GM03348 (cell line): ENCODE measurements at regions not wholly inside any gene's neighbourhood (a gene's known extent, or its start where the extent isn't known, plus 50 kb on each side); places are given as distances from the start of the nearest gene placed in this dataset.

Experiments
- DNase-seq: peaks from one replicate; pipeline ENCODE4 v3.0.0; 2012; ENCODE audit warnings: low spot score

DNA sequence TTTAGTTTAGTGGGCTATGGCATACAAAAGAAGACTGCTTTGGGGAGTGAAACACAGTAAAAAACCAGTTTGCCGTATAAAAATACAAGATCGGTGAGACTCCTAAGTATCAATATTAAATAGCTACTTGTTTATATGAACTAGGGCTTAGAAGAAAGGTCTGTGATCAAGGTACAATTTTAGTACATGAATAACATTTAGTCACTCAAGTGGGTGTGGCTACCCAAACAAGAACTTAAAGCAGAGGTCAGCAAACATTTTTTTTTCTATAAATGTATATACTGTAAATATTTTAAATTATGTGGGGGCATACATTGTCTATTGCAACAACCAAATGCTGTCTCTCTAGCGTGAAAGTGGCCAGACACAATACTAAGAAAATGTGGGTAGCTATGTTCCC, 1452.5 kb upstream of the NUDT12 start:
- DNase-seq, result no peak

DNA sequence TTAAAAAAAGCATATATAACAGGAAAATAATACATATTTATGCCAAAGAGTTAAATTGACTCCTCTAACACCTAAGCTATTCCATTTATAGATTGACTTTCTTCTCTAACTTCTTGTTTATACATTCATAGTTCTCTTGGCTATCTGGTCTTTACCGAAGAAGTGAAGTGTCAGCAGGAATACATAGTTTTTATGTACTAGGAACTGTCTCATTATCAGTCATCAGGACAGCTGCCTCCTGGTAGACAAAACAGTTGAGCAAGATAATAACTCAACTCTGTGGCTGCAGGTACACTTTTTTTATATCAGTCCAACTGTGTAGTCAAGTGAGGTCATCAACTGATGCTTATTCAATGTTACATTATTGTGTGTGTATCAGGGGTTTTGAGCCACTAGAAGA, 1436.0 kb upstream of the NUDT12 start:
- no peak for DNase-seq

DNA sequence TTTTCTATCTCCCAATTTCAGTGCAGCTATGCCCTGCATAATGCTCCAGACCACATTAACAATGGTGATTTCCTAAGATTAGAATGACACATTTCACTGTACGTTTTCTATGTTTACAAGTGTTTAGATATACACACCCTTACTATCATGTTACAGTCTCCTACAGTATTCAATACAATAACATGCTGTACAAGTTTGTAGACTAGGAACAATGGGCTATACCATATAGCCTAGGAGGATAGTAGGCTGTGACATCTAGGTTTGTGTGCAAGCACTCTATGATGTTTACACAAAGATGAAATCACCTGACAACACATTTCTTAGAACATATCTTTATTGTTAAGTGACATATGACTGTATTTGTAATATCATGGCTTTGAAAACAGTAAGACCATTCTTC, 1435.6 kb upstream of the NUDT12 start:
- no peak for DNase-seq

DNA sequence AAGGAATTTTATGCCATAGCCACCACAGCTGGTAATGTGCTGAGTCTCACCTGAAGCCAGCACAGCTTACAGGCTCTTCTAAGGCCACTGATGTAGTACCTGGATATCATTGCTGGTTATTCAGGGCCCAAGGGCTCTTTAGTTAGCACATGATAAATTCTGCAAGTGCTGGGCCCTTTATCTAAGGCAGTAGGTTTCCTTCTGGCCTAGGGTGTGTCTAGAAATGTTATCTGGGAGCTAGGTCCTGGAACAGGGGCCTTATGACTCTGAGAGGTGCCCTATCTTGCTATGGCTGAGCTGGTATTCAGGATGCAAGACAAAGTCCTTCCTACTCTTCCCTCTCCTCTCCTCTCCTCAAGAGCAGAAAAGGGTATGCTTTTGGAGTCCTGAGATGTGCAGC, 1424.5 kb upstream of the NUDT12 start:
- DNase-seq, result no peak

DNA sequence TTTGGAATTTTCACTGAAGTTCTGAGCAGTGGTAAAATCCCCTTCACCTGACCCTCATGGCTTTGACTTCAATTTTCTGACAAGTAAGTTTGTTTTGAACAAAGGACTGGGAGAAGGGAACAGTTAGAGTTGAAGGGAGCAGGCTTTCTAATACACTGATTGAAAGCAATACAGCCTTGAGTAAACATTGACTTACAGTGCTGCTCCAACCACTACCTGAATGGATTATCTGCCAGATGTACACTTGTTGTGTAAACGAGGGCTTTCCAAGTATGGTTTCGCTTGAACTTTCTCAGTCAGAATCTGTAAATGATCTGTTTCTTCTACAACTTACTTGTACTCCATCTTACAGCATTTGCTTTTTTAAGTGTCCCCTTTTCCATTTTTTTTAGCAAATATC, 1414.9 kb upstream of the NUDT12 start:
- DNase-seq, result no peak

DNA sequence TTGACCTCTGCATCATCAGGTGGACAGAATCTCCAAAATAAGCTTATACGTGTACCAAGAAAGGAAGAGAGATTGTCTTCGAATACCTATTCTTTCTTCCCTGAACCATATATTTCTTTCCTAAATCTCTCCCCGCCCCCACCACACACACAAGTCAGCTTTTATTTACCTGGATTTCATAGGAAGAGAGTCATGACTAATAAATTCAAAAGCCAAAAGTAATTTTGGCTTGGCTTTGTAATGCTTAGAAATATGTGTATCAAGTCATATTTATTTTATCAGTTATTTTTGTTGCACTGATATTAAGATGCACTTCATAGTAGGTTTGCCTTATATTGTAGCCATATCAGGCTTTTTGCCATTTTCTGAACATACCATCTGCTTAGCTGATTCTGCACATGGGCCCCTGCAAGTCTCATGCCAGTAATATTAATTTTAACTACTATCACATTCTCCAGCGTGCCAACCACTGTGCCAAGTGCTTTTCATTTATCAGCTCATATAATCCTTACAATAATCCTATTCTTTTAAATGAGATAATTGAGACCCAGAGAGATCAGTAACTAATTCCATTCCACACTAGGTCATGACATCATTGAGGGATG, 1405.3 kb upstream of the NUDT12 start:
- no peak for DNase-seq

DNA sequence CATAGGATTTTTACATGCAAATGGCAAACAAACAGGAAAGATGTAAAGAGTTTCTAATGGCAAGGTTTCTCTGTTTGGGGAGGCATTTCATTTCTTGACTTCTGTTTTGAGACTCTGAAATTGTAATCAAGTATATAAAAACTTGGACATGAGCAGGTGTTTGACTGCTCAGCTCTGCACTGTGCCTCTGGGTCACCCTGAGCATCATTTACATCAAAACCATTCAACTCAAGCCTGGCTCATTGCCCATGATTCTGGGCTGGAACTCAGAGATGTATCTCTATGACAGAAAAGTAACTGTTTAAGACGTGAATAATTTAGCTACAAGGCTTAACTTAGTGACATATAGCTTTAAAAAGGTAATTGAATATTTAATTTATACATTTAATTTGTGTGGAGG, 1402.4 kb upstream of the NUDT12 start:
- DNase-seq, result no peak

DNA sequence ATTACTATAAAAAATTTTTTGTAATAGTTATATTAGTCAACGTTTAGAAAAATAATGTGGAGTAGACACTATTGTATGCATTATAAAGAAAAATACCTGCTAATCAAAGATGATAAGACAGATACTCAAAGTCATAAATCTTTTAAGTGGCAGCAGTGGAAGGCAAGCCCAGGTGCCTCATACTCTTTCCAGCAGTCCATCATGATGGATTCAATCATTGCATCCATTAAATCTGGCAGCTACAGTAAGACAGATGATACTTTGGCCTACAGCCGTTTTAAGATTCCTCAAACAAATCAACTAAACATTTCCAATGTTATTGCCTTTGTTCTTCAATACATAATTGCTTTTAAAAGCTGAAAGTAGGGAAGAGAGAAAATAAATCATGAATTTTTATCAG, 1392.9 kb upstream of the NUDT12 start:
- DNase-seq, result no peak

DNA sequence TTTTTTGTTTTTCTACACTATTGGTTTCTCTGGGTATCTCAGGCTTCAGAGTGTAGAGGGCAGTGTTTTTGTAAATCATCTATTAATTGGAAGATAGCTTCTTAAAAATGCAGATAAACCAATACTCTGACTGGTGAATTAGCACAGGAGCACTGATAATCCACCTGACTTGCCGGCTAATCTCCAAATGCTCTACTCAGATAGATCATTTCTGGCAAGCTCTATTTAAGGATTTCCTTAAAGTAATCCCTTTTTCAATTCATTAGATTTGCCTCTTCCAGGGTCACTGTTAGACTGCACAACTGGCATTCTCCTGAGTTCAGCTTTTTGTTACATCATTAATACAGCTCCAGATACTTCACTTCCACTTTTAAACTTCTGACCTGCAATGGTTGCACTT, 1390.3 kb upstream of the NUDT12 start:
- no peak for DNase-seq

DNA sequence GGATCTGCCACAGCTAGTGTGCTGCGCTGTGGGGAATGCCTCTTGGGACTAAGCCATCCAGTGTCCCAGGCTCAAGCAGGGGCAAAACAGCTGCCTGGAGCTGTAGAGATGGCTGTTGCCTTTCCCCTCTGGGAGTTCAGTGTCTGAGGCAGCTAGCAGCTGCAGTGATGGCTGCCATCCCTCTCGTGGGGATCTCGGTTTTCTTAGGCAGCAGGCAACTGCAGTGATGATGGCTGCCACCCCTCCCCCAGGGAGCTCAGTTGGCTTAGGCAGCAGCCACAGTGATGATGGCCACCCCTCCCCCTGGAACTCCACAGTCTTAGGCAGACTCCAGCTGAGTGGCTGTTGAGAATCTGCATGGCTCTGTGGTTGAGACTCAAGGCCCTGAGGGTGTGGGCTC, 1389.2 kb upstream of the NUDT12 start:
- DNase-seq, result no peak

DNA sequence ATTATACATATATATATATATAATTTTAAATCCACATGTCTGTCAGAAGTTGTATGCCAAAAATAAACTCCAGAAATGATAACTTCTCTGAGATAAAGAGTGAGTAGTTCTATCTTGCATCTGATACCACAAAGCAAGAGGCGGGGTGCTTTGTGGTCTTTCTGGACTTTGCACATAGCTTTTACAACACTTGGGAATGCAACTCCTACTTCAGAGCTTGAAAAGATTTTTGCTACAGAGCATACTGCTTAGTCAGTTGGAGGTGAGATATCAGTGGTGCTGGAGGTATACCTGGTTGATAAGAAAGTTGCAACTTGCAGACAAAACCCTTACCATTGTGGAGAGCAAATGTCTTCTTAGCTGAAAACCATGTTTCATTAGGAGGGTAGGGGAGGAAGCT, 1384.5 kb upstream of the NUDT12 start:
- no peak for DNase-seq

DNA sequence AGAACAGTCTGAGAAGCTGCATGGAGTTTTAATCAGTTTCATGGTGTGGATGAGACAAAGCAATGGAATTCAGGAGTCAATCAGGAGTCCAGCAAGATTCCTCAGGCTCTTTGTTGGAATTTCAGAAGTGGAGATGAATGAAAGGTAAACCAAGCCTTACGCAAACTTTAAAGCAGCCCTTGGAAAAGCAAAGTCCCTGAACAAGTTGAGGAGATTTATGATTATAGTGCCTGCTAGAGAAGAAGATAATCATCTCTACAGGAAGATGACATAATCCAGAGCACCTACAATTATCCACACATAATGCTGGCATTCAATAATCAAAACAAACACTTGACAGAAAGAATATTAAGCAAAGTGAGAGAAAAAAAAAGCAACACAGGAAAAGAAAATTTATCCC, 1380.1 kb upstream of the NUDT12 start:
- no peak for DNase-seq

DNA sequence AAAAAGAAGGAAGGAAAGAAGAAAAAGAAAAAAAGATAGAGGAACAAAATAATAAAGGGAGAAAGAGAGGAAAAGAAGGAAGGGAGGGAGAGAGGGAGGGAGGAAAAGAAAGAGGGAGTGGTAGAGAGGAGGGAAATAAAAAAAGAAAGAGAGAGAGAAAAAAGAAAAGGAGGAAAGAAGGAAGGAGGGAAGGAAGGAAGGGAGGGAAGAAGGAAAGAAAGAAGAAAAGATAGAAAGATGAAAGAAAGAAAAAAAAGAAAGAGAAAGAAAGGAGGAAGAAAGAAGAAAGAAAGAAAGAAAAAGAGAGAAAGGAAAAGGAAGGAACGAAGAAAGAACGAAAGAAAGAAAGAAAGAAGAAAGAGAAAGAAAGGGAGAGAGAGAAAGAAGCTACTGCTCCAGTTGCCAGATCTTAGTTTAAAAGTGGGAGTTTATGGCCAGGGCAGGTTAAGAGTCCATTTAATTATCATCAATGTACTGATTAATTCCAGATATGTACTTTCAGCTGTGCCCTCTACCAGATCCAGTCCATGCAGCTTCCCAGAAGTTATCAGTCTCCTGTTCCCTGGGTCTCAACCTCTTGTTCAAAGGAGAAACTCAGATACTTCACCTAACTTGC, 1378.5 kb upstream of the NUDT12 start:
- no peak for DNase-seq

DNA sequence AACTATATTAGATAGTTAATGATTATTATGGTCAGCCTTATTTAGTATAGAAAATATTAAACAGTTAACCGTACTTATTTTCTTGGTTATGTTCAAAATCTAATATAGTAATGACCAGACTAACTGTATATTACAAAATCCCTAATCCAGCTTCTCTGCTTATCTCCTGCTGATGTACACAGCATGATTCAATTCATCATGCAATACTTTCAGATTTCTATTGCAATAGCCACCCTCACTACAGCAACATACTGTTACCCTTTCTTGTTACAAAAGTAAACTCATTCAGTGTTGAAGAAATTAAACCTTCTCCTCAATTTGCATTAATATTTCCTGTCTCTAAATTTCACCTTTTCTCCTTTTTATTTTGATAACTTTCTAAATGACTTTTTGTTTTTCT, 1375.0 kb upstream of the NUDT12 start:
- DNase-seq, result no peak

DNA sequence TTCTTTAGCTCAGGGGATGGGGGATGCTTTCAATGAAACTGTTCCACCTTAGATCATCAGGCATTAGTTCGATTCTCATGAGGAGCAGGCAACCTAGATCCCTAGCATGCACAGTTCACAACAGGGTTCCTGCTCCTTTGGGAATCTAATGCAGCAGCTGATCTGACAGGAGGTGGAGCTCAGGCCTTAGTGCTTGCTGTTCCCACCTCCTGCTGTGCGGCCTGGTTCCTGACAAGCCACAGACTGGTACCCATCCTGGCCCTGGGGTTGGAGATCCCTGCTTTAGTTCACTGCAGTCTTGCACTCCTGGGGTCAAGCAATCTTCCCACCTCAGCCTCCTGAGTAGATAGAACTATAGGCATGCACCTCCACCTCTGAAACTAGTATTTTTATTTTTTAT, 1369.8 kb upstream of the NUDT12 start:
- no peak for DNase-seq

DNA sequence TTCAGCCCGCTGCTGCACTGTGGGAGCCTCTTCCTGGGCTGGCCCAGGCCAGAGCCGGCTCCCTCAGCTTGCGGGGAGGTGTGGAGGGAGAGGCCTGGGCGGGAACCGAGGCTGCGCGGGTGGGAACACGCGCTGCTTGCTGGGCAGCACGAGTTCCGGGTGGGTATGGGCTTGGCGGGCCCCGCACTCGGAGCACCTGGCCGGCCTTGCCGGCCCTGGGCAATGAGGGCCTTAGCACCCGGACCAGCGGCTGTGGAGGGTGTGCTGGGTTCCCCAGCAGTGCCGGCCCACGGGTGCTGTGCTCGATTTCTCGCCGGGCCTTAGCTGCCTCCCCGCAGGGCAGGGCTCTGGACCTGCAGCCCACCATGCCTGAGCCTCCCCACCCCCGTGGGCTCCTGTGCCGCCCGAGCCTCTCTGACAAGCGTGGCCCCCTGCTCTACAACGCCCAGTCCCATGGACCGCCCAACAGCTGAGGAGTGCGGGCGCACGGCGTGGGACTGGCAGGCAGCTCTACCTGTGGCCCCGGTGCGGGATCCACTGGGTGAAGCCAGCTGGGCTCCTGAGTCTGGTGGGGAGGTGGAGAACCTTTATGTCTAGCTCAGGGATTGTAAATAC, 1366.4 kb upstream of the NUDT12 start:
- no peak for DNase-seq

DNA sequence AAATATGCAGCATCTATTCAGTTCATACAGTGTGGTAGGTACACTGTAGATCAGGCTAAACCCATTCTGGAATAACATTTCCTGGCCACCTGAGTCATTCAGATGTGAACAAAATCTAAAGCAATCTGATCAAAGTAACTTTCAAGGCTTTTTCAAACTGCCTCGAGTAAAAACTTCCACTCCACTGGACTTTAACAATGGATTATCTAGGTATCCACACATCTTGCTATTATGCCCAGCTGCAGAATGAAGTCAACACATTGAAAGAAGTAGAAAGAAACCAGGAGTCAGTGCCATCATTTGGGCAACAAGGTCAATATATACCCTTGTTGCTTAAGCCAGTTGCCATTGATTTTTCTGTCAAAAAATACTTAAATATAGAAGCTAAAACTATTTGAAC, 1352.6 kb upstream of the NUDT12 start:
- no peak for DNase-seq

DNA sequence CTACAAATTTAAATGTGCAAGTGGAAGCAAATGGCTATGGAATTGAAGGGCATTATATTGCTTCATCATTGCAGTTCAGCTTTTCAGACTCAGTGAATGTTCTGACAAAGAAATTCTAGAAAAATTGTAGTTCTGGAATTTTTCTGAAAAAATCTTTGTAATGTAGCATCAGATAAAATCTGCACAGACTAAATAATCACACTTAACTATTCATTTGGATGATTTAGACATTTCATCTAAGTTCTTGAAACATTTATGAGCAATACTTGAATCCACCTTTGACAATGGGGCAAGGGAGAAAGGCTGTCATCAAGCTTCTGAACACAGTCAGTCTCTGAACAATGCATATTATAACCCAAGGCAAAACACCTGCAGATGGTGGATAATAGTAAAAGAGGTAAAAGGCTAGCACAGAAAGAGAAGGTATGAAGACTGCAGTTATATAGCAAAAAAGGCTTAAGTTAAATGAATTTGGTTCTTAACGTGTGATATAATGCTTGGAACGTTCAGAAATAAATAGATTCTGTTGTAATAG, 1352.0 kb upstream of the NUDT12 start:
- no peak for DNase-seq

DNA sequence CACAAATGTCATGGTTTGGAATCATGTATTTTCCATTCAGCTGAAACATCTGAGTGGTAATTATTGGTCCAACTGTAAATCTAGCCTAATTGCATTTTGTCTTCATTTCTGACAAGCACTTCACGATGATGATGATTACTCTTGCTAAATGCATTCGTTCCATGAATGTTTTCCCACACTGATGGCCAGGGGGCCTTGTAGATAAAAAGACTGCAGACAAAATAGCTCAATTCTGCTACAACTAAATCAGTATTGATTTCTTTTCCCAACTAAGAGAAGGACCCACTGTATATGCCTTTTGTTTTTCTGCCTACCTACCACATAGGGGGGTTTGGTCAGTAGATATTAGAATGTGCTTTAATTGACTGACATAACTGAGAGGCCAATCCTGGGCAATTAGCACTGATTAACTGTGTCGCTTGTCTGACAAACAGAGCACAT, 1351.3 kb upstream of the NUDT12 start:
- no peak for DNase-seq

DNA sequence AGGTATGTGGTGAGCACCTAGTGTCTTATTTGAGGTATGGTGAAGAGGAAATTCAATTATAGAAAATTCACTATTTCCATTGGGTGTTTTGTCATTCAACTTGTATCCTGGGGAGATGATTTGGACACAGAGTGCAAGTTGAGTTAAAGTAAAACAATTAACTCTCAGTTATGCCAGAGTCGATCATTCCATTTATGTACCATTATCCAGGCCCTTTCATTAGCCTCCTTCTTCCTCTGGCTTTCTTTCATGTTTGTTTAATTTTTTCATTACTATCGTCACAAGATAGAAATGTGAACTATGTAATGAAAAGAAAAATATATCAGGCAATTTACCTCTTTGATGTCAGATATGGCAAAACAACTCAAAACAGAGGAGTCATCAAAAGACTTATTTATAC, 1347.2 kb upstream of the NUDT12 start:
- DNase-seq, result no peak

DNA sequence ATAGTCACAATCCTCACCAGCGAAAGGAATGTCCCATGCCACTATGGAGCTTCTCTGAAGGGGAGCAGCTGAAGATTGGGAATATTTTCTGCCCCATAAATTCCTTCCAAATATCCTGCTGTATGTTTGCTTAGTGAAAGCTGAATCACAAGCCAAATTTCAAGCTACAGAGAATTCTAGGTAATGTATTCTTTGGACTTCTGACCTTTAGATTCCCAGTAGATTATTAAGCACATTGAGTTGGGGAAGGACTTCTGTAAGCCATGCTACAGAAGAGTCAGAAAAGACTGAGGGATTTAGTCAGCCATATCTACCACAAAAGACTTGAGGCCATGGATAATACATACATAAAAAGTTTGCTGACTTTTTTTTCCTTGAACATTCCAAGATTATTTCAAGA, 1342.0 kb upstream of the NUDT12 start:
- DNase-seq, result no peak

DNA sequence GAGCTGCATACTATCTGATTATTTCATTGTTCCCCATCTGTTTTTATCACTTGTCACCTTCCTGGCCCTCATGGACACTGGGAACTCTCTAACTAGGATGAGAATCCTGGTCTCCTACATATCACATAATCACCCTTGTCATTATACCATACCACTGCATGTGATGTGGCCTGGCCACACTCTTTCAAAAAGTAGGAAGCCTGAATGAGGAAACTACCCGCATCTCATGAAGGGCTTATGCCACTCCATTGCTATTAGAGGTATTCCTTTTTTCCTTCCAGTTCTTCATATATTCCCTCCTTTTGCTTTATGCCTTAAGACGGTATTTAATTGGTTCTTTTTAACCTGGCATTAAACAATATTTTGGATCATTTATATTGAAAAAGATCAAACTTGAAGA, 1341.4 kb upstream of the NUDT12 start:
- DNase-seq, result no peak

DNA sequence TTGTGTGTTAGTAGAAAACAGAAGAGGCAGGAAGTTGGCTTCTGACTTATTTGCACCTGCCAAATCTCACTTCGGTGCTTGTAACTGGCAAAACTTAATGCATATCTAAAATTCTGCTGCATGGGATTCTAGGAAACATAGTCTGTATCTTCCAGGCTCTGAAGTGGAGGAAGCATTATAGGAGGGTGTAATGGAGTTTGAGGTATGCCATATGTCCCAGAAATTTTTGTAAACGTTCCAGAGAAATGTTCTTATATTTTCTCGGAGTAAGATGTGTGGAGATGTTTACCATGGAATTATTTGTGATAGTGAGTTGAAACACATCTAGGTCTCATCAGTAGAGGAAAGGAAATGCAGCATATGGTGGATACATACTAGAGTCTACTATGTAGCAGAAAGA, 1329.0 kb upstream of the NUDT12 start:
- DNase-seq, result no peak

DNA sequence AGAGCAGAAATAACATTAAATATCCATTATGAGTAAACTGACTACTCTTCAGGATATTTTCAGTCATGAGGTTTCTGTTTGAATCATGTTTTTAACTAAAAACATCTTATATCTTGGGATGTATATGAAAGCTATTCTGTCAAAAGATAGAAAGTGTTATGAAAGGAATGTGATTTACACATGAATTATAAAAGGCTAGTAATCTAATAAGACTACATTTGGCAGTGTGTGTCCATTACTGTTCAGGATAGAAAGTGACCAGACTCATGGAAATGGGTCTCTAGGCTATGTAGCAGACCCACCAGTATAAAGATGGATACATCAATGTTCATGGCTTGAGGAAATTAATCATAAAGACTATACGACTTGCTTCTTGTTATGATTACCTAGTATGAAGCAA, 1328.2 kb upstream of the NUDT12 start:
- no peak for DNase-seq
